ENCODE measurements at regions not wholly inside any gene's neighbourhood (a gene's known extent, or its start where the extent isn't known, plus 50 kb on each side); places are given as distances from the start of the nearest gene placed in this dataset.

- TF ChIP-seq DNMT1 (IDR thresholded peaks at IDR 0.05) (no peak), ARID1B (IDR thresholded peaks at IDR 0.05) (no peak), TARDBP (IDR thresholded peaks at IDR 0.05) (no peak), FOXK2 (conservative IDR thresholded peaks at IDR 0.05 in 1 of 2, IDR thresholded peaks at IDR 0.05 in 1 of 2; ENCODE audit: low read depth in 2 of 2) (no peak), HMG20A (CRISPR knock-in tag; conservative IDR thresholded peaks at IDR 0.05) (no peak), HCFC1 (IDR thresholded peaks at IDR 0.05; ENCODE audit: low read depth, low read length) (no peak), ZKSCAN8 (CRISPR knock-in tag; IDR thresholded peaks at IDR 0.05) (no peak), ZNF785 (CRISPR knock-in tag; IDR thresholded peaks at IDR 0.05) (no peak), PHF21A (IDR thresholded peaks at IDR 0.05; ENCODE audit: borderline replicate concordance, low read depth) (no peak), FOXA1 (IDR thresholded peaks at IDR 0.05; ENCODE audit: borderline replicate concordance) (no peak), MYC (IDR thresholded peaks at IDR 0.05; ENCODE audit: low read depth, low read length) (no peak), MYC (CRISPR knock-in tag; IDR thresholded peaks at IDR 0.05; ENCODE audit: borderline replicate concordance, low read depth) (no peak), CTCF (IDR thresholded peaks at IDR 0.05 in 2 of 3, conservative IDR thresholded peaks at IDR 0.05 in 1 of 3; ENCODE audit: insufficient read depth in 2 of 3, low read depth in 1 of 3, low read length in 3 of 3) (no peak)
Measured at GRCh38 chr2:221231511-221231910, 340.6 kb downstream of the EPHA4 start.

Measured in K562 (cell line).